Retina (tissue), 1 donor: ENCODE measurements at regions not wholly inside any gene's neighbourhood (a gene's known extent, or its start where the extent isn't known, plus 50 kb on each side); places are given as distances from the start of the nearest gene placed in this dataset.

Experiments used
- DNase-seq: peaks from one replicate; pipeline ENCODE4 v3.0.0-alpha.2; 2016

DNA sequence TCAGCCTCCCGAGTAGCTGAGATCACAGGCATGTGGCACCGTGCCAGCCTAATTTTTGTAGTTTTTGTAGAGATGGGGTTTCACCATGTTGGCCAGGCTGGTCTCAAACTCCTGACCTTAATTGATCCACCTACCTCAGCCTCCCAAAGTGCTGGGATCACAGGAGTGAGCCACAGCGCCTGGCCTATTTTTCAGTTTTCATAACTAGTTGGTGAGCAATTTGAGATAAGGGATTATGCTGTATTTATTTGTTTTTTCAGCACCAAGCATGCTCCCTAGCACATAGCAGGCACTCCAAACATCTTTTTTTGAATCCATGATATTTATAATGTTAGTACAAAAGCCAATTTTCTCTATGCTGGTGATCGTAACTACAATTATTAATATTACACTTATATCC lies 541.2 kb downstream of the SNAPC1 start:
- no peak for DNase-seq

DNA sequence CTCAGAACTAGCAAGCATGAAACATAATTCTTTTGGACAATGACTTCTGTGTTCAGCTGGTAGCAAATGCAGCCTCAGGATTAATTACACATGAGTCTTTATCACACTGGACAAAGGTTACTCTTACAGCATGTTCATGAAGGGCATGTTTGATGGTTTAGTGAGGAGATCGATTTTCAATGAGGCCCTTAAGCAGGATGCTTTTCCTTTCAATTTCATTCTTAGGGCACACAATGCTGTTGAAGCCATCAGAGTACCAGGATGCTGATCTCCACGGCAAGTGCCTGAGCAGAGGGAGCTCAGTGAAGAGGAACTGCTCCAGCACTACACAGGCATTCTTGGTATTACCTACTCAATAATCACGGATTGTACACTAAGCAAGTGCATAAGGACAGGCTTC lies 542.0 kb downstream of the SNAPC1 start:
- no peak for DNase-seq

DNA sequence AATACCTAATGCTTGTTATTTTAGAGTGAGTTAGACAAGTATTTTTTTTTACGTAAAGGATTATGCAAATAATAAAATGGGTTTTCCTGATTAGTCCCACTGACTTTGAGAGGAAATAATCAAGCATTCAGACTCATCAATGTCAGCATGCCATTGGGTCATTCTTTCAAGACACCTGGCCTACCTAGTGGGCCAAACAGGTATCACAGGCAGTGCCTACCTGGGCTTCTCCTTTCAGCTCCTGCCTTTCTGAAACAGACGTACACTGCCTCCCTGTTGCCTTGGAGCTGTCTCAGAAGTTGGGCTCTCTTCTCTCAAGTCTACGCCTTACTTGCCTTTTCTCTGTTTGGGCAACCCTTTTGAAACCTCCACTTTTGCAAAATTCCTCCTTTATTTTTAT lies 545.6 kb downstream of the SNAPC1 start:
- DNase-seq, result no peak

DNA sequence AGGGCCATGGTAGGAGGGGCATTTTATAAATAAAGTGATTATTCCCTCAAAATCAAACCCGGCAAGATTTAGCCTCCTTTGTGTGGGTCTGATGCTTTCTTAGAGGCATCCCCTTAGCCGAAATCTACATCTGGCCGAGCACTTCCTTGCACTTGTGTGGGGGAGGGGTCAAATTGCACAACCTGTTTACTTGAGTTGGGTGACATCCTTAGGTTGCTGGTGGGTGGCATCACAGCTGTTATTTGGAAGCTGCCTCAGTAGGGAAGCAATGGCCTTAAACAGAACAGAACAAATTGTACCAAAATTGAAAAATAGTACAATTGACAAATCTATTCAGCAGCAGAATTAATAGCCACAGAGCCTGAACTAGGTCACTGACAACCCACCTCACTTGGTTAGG lies 546.1 kb downstream of the SNAPC1 start:
- no peak for DNase-seq

DNA sequence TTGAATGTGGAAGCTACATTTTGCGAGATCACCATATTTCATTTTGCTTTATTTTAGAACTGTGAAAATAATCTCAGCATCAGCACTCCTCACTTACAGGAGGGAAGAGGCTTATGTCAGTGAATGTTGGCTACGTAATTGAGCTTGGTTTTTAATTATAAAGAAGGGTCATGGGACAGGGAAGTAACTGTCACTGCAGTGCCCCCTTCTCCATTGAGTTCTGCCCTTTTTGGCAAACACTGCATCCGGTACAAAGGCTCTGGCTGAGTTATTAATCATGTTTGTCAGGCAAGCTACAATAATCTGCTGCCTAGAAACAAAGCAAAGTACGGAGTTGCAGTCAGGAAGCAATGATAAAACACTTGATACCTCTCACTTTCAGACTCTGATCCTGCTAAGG lies 546.7 kb downstream of the SNAPC1 start:
- DNase-seq, result no peak

DNA sequence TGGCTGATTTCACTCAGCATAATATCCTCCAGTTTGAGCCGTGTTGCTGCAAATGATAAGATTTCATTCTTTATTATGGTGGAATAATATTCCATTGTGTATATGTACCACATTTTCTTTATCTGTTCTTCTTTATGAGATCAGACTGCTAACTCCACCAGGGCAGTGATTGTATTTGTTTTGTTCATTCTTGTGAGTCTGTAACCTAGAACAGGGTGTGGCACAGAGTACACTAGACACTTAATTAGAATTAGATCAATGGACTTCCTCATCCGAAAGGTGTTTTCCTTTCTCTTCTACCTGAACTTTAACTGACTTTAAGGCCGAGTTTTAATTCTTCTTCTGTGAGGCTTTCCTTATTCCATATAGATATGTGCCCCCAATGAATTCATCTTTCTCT lies 551.0 kb downstream of the SNAPC1 start:
- DNase-seq, result no peak

DNA sequence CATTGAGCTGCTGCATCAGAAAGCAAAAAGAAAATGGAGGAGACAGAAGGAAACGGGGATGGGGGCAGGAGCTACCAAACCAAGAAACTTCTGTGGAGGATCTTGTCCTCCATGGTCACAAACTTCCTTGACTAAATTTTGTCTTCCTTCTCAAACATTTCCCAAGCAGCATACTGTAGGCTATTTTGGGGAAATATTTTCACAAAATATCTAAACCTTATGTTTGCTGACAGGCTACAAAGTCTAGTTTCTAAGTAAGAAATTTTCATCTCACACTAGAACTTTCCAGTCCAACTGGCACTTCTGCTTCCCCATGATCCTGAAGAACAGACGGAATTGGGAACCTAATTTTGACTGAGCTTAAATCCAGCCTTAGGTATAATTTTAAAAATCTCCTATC lies 552.0 kb downstream of the SNAPC1 start:
- DNase-seq, result no peak

DNA sequence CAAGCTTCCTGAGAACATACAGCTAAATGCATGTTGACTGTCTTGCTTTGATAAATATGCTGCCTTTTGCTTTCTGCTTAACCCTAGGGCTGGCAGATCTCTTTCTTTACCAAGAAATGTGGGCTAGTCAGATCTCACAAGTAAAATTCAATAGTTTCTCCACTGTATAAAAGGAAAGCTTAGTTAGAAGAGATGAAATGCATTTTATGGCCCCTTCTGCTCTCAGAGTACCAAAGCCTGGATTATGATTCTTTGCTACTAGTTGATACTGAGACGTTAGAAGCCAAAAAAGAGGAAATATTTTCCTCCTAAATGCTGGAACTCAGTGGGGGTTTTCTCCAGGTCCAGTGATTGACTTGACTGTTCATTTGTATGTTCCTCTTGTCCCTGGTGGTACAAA lies 552.7 kb downstream of the SNAPC1 start:
- DNase-seq, result no peak

DNA sequence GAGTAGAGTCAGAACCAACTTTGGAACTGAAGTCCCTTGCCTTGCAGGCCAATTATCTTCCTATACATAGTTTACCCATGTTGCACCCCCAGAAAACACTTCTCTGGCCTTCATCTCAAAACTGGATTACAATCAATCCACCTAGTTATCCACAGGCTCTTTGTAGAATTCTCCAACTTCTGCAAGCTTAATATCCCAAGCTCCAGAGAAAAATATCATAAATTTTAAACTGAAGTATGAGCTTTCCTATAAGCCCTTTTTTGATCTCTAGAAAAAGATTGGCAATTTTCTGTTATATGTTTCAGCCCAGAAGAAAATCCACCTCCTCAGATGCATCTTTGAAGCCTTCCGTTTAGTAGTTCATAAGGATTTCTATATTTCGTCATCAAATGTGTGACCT lies 553.4 kb downstream of the SNAPC1 start:
- DNase-seq, result no peak

DNA sequence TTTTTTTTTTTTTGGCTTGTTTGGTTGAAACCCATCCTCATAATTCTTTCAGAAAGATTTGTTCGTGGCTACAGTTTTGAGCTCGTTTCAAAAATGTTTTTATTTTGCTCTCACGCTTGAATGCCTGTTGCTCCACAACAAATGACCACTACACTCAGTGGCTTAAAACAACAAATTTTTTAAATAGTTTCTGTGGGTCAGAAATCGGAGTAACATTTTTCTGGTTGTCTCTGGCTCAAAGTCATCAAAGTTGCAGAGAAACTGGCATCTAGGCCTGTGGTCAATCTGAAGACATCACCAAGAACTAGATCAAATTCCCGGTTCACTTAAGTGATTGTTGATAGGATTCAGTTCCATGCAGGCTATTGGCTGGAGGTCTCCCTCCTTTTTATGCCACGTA lies 560.0 kb downstream of the SNAPC1 start:
- DNase-seq, result no peak

DNA sequence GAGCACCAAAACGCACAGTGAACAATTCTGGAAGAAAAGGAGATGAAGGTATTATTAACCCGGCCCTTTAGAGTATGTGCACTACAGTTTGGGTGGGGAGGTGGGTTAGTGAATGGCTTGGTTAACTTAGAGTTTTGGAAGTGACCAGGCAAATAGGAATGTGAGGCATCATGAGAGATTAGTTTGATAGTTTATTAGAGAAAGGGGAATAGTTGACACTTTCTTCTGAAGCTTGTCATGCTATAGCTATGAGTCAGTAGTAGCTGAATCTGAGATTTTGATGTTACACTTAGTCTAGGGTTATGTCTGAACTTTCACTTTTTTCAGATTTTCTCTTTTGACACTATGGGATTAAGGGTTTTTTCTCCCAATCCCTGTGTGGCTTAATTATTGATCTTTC lies 567.2 kb downstream of the SNAPC1 start:
- DNase-seq, result no peak

DNA sequence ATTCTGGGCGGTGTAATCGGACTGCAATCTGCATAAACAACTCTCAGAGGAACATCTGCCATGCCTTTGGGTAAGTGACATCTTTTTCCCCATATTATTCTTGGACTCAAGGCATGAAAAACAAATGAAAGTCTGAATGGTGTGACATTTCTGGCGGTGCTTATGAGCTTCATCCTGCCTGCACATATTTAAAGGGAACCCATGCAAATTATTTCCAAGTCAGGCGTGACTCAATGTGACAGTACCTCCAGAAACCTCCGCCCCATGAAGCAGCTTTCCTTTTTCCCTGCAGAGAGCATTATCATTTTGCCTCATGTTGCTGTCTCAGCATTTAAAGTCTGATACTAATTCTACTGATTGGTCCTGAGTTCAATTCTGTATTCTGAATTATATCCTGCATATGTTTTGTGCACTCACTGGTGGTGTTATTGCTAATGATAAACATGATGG lies 585.4 kb downstream of the SNAPC1 start:
- peak; percentile 52 for DNase-seq

DNA sequence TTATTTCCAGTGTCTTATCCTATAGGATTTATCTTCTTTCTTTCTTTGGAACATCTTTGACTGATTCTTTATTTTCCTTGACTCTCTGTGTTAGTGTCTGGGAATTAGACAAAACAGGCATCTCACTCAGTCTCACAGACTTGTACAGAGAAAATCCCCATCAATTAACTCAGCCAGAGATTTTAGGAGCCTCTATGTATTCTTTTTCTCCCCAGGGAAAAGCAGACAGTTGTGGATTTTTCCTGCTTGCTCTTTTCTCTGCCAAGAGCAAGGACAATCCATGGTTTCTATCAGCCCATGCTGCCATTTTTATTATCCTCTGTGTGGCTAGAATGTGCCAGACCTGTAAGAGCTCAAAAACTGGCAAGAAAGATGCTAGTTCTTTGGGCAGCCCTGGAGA lies 595.1 kb downstream of the SNAPC1 start:
- no peak for DNase-seq

DNA sequence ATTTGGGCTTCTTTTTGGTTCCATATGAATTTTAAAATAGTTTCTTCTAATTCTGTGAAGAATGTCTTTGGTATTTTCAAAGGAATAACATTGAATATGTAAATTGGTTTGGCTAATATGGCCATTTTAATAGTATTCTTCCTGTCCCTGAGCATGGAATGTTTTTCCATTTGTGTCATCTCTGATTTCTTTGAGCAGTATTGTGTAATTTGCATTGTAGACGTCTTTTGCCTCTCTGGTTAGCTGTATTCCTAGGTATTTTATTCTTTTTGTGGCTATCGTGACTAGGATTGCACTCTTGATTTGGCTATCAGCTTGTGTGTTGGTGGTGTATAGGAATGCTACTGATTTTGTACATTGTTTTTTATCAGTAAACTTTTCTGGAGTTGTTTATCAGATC lies 601.9 kb downstream of the SNAPC1 start:
- DNase-seq, result no peak

DNA sequence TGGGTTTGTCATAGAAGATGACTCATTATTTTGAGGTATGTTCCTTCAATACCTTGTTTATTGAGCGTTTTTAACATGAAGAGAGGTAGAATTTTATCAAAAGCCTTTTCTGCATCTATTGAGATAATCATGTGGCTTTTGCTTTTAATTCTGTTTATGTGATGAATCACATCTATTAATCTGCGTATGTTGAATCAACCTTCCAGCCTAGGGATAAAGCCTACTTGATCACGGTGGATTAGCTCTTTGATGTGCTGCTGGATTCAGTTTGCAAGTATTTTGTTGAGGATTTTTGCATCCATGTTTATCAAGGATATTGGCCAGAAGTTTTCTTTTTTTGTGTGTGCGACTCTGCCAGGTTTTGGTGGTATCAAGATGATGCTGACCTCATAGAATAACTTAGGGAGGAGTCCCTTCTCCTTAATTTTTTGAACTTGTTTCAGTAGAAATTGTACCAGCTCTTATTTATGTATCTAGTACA lies 602.6 kb downstream of the SNAPC1 start:
- no peak for DNase-seq

DNA sequence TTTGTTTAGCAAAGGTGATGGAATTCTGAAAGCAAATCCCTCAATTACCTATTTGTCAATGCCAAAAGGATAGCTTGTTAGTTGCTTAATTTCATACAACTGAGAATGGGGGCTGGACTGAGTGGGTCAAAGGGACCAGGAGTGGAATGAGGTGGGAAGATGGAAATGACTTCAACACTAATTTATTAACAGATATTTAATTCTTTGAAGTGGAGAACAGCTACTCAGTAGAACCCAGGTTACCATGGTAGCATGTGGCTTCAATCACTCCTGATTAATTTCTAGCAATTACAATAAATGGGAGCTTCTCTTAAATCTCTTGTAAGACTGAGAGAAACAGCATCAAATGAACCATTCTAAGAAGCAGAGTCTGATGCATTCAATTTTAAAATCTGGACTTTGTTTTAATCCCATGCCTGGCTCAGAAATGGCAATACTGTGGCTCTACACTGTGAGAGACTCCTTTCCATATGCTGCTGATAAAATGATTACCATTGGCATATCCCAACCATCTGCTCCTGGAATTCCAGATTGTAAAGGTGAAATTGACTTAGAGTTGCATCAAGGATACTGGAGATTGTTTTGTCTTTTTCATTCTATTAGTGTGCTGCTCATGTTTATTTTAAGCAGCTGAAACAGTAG lies 607.8 kb downstream of the SNAPC1 start:
- no peak for DNase-seq

DNA sequence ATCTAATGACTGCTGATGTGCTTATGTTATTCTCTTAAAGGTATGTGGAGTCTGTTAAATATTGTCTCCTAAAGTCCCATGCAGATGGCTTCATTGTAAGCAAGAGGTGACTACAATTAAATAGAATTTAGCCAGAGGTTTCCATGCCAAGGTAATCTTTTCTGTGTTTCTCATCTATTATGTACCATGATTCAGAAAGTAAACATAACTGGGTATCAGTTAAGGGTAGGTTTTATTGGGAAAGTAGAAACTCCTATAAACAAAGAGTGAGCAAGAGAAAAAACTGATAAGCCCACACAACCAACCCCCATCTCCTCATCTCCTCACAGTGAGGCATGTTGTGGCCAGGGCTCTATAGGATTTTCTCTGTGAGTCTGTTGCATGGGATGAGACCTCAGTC lies 611.7 kb downstream of the SNAPC1 start:
- no peak for DNase-seq

DNA sequence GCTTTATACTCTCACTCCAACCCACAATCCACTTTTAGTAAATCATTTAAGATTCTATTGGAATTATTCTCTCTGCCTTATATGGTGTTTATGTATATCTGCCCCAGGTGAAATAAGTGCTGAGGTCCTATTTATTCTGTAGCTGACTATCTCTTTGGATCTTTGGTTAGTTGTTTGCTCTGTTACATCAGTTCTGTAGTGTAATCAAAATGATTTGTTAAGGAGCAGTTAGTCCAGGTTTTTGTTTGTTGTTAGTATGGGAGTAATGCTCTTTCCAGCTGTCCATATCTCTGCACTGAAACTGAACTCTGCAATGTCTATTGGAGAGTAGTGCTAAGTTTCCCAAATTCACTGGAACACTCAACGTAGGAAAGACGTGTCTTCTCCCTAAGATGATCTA lies 615.8 kb downstream of the SNAPC1 start:
- DNase-seq, result no peak

DNA sequence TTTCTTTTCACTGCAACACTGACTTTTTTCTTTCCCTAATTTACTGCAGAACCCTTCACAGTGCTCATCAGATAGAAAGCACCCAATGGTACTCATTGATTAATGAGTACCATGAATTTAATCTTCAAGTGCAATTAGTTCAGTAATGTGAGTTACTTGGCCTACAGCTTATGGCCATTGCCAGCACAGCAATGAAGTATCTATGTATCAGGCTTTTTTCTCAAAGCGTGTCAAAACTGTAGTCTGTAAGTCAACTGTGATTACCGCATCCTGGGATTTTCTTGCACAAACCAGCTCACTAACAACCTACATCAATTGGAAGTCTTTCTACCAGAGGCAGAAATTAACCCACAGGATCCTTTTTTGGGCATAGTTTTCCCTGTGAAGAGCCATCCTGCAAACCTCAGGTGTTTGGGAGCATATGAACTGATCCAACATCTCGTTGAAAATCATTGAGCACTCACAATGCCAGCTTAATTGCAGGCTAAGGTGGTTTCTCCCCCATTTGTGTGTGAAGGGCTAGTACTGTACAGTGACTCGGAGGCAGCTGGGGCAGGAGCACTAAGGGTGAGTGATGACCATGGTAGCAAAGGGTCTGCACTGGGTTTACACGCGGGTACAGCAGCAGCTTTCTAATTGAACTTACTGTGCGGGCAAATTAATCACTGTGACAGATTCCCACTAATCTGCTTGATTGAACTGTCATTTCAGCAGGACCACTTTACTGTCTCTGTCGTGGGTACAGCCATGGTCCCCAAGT lies 619.3 kb downstream of the SNAPC1 start:
- no peak for DNase-seq

DNA sequence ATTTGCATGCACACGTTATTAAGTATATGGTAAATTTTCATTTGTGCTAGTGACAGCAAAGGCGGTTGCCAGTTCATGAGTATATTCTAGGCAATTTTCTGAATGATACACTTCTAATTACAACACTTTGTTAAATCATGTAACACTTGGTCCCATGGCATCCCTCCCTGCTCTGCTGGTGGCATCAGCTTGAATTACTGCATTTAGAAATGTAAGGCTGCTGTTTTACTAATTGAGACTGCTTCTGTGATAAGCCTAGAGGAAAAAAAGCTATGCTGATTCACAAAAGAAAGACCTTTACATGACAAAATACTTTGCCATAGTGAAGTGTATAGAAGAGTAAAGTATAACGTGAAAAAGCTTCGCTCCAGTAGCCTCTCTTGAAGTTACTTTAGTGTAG lies 636.1 kb downstream of the KCNH5 start:
- DNase-seq, result no peak

DNA sequence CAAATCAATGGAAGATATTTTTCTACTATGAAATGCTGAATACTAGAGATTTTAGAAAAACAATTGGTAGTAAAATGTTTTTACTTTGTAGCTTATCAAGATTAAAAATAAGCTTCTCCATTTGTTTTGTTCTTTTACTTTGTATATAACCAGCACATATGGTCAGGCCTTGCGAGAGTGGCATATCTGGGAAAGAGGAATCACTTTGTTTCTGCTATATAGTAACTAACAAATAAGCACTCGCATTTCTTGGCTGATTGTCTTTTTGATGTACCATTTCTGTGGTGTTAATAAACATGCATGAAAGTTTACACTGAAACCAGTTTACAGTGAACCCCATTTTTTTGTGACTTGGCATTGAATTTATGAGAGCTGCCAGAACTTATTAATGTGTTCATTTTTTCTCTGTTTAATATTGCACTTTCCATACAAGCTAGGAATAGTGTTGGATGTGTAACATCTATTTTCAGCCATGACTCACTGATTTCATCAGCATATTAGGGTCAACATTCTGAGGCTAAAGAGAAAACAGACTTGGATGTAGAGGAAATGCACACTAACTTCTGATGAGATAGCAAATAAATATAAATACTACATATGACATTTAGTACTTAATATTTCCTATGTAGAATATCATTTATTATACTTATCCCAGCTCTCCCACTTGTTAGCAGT lies 635.5 kb downstream of the KCNH5 start:
- no peak for DNase-seq

DNA sequence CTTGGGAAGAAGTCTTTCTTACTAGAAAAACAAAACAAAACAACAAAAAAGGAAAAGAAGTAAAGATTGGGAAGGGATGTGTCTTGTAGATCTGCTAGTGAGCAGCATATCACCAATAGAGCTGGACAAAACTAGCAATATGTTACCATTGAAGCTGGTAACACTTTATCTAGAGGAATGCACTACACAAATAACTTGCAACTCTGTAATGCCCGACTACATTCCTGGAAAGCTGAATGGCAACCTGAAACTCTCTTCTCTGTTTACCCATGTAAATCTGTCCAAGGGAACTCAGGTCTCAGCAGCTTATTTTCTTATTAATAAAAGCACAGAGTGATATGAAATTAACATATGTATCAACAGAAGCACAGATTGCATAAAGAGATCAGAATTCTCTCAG lies 624.4 kb downstream of the KCNH5 start:
- no peak for DNase-seq

DNA sequence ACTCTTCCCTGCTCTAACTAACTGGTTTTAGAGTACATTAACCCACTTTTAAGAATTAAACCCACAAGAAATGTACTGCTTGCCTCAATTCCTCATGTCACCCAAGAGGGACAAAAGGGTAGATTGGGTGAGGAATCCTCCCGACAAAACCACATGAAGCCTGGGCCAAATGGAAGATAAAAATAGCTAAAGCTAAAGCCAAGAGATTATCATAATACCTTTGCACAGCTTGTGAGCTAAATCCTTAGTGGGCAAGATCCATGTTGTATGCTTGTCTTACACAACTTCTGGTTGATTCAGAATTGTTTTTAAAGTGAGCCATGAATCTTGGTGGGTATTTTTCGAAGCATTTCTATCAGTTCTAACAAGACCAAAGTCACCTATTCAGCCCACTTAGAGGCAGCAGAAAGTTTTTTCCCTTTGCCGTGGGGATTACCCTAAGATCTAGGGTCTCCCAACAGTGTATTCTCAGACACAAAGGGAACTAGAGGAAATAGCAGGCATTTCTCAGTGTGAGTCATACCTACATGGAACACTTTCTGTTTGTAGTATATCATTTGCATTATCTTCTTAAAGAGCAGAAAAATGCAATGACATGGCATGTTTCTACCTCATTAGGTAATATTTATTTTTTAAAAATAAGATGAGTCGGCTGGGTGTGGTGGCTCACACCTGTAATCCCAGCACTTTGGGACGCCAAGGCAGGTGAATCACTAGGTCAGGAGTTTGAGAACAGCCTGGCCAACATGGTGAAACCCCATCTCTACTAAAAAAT lies 616.6 kb downstream of the KCNH5 start:
- DNase-seq, result no peak
